GM21737 (cell line): ENCODE measurements at regions not wholly inside any gene's neighbourhood (a gene's known extent, or its start where the extent isn't known, plus 50 kb on each side); places are given as distances from the start of the nearest gene placed in this dataset.
"Not testable (repeated sequence)": the region's sequence is repeated elsewhere in the genome, so short reads cannot be mapped to it uniquely, and the experiment has no call there.

ENCODE experiments used
- ATAC-seq: cut with Tn5 transposase; IDR thresholded peaks from one replicate; pipeline ENCODE4 v1.9.1; 2021; ENCODE audit warnings: mild to moderate bottlenecking, moderate library complexity; ENCODE audit not compliant: unreplicated experiment

GRCh38 chr11:110514967-110515366 is 85.2 kb downstream of the FDX1 start:
- ATAC-seq = no peak

- not testable (repeated sequence) for ATAC-seq
Measured at GRCh38 chr11:110517381-110517780, 87.6 kb downstream of the FDX1 start.

- no peak for ATAC-seq
Measured at GRCh38 chr11:110518809-110519514, 89.2 kb downstream of the FDX1 start.

- no peak for ATAC-seq
Measured at GRCh38 chr11:110519796-110520195, 90.0 kb downstream of the FDX1 start.

- no peak for ATAC-seq
Measured at GRCh38 chr11:110522471-110522870, 92.7 kb downstream of the FDX1 start.

- ATAC-seq = no peak
Measured at GRCh38 chr11:110524238-110524637, 94.5 kb downstream of the FDX1 start.

GRCh38 chr11:110525883-110526282 is 96.1 kb downstream of the FDX1 start:
- peak; percentile 93 for ATAC-seq

GRCh38 chr11:110526323-110526722 is 96.6 kb downstream of the FDX1 start:
- ATAC-seq = no peak
